ENCODE measurements at regions not wholly inside any gene's neighbourhood (a gene's known extent, or its start where the extent isn't known, plus 50 kb on each side); places are given as distances from the start of the nearest gene placed in this dataset.

GRCh38 chr13:74978591-74978990 is 503.4 kb downstream of the TBC1D4 start:
- FAIRE-seq = no peak
- no peak for DNase-seq (ENCODE audit: extremely low spot score, insufficient read length, low read depth)

- FAIRE-seq = no peak
- DNase-seq (ENCODE audit: extremely low spot score, insufficient read length, low read depth) = no peak
Observed at GRCh38 chr13:74977498-74977897, 504.5 kb downstream of the TBC1D4 start.

DNA sequence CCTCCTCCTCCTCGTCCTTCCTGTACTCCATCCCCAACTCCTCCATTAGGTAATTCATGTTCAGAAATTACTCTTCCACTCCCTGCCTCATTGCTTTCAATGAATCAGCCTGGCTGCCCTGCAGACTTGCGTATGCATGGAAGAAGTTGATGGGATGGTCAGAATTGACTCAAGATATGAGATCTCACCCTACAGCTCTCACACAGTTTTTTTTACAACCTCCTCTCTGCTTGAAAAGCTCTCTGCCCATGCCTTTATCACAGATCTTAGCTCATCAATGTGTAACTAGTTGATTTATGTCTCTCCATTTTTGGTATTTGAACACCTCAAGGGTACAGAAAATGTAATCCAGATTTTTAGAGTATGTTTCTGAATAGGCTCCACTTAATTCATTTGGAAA is 506.9 kb downstream of the TBC1D4 start:
- no peak for FAIRE-seq
- no peak for DNase-seq (ENCODE audit: extremely low spot score, insufficient read length, low read depth)

DNA sequence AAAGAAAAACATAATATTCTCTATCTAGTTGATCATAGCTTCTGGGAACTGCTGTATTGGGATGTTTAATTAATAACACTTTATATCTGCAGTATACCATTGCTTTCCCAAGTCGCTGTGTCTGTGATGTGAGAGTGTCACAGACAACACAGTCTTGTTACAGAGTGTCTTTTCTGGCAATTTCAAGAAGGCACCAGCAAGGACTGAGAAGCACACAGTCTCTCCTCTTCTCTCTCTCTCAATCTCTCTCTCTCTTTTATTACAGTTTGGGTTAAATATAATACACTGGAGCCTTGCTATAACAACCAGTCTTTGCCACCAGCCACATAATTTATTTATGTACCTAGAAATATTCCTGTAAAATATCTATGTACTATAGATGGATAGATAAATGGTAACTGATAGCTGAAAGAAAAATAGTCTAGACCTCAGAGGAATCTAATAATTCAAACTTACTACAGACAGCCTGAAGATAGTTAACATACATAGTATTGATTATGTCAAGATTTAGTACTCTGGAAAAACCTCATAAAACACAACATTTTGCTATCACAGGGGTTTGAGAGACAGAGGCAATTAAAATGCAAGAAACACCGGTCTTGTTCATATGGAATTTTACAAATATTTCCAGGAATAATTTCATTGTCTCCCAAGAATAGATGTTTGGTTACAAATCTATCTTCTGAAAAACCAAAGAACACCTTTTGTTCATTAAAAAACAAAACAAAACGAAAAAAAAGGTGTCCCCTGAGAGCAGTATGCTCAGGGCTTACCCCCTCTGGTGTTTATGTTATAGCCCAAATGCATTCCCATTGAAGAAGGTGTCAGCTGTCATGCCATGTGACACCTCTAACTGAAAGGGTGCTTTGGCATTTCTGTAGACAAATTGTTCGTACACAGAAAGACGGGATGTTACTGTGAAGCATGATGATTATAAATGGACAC is 507.8 kb downstream of the TBC1D4 start:
- no peak for DNase-seq (ENCODE audit: extremely low spot score, insufficient read length, low read depth)
- FAIRE-seq = no peak

GRCh38 chr13:74969419-74969818 is 512.5 kb downstream of the TBC1D4 start:
- FAIRE-seq = no peak
- DNase-seq (ENCODE audit: extremely low spot score, insufficient read length, low read depth) = no peak

DNA sequence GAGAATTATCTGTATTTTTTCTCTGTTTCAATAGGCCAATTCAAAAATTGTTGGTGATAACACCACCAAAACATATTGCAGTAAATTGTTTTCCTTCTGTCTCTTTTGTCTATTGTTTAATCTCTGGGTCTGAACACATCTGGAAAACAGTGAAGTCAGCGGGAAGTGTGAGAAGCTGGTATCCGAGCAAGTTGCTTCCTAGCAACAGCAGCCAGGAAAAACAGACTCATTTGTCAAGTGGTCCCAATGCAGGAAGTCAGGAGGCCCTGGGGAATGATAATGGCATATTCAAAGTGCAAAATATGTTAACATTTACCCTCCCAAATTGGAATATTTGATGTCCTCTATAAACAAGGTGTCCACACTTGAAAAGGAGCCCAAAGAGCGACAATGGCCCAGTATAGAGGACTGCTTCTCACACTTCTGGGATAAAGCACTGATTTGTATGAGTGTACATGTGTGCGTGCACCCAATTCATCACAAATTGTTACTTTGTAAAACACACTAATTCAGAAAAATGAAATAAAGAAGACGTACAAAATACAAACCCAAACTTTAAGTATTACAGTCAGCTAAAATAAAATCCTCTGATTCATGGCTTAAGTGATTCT is 515.0 kb downstream of the TBC1D4 start:
- FAIRE-seq = no peak
- DNase-seq (ENCODE audit: extremely low spot score, insufficient read length, low read depth) = no peak

GRCh38 chr13:74966275-74966674 is 515.7 kb downstream of the TBC1D4 start:
- DNase-seq (ENCODE audit: extremely low spot score, insufficient read length, low read depth) = no peak
- no peak for FAIRE-seq

DNA sequence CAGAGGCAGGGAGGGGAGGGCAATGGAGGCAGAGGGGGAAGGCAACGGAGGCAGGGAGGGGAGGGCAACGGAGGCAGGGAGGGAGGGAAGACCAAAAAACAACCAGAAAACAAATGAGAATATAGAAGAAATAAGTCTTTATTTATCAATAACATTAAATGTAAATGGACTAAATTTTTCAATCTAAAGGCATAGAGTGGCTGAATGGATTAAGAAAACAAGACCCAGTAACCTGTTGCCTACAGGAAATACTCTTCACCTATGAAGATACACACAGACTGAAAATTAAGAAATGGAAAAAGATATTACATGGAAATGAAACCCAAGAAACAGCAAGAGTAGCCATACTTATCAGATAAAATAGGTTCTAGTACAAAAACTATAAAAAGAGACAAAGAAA is 536.3 kb downstream of the TBC1D4 start:
- FAIRE-seq (no peak), DNase-seq (ENCODE audit: extremely low spot score, insufficient read length, low read depth) (no peak)

DNA sequence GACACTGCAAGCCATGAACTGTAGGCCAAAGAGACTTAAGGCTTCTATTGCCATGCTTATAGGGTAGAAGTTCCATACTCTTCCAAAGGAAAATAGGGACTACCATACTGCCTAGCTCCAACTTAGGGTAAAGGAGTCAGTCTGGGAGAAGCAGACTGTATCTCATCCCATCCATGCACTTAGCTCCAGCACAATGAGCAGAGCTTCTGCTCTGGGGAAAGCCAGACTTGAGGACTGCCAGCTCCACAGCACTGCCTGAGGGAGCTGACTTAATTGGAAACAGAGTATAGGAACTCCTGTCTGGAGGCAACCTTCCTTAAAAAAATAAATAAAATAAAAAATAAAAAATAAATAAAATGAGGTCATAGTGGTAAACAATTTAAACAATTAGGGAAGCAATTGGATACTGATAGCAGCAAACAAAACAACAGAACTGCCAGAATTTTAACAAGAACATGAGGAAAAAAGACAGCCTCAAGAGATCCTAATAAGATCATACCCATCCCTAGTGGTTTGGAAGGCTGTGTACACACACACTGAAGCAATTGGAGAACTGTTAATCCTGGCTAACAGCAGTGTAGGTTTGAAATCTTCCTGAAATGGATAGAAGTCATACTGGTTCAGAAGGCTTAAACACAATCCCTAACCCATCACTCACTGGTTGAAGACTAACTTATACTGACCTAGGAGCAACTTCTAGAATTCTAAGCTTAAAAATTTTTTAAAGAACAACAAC is 550.1 kb downstream of the TBC1D4 start:
- DNase-seq (ENCODE audit: extremely low spot score, insufficient read length, low read depth) = no peak
- no peak for FAIRE-seq

GRCh38 chr13:74930402-74931165 is 551.4 kb downstream of the TBC1D4 start:
- FAIRE-seq (no peak), DNase-seq (ENCODE audit: extremely low spot score, insufficient read length, low read depth) (no peak)

DNA sequence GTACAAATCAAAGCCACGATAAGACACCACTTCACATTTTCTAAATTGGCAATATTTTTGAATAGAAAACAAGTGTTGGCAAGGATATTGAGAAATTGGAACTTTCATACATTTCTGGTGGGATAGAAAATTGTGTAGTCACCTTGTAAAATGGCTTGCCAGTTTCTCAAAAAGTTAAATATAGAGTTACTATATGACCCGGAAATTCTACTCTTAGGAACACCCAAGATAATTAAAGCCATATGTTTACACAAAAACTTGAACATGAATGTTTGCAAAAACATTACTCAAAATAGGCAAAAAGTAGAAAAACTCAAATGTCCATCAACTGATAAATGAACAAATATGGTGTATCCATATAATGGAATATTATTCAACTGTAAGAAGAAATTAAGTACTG is 552.5 kb downstream of the TBC1D4 start:
- FAIRE-seq = no peak
- no peak for DNase-seq (ENCODE audit: extremely low spot score, insufficient read length, low read depth)

GRCh38 chr13:74927823-74928222 is 554.1 kb downstream of the TBC1D4 start:
- DNase-seq (ENCODE audit: extremely low spot score, insufficient read length, low read depth) (no peak), FAIRE-seq (no peak)

DNA sequence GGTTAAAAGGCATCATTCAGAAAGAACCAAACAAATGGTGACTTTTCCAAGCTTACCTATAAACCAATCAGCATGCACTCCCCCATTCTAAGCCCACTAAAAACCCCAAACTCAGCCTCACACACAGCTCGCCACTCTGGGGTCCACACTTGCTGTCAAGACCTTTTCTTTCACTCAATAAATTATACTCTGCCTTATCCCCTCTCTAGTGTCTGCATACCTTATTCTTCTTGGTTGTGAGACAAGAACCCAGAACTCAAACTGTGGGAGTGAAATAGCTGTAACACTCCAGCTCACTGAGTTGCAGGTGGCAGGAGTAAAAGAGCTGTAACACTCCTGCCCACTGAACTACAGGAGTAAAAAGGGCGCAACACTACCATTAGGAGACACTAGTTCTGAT is 559.0 kb downstream of the TBC1D4 start:
- DNase-seq (ENCODE audit: extremely low spot score, insufficient read length, low read depth) = no peak
- FAIRE-seq = no peak

DNA sequence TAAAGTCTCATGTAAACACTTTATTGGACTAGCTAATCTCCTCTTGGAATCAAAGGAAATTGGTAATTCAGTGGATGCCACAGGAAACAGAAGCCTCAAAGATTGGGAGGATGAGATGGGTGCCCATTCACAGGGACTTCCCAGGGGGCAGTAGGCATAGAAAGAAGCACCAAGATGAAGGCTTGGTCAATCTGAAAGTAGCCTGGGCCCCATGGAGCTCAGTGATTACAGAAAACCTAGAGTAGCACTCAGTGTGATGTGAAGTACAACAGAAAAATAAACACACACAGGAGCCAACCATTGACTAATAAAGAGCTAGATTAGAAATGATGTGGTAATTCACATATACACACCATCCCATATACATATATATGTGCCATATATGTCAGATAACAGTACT is 560.6 kb downstream of the TBC1D4 start:
- DNase-seq (ENCODE audit: extremely low spot score, insufficient read length, low read depth) (no peak), FAIRE-seq (no peak)

- DNase-seq (ENCODE audit: extremely low spot score, insufficient read length, low read depth) = no peak
- FAIRE-seq = no peak
Observed at GRCh38 chr13:74920920-74921319, 561.0 kb downstream of the TBC1D4 start.

GRCh38 chr13:74920361-74920760 is 561.6 kb downstream of the TBC1D4 start:
- DNase-seq (ENCODE audit: extremely low spot score, insufficient read length, low read depth) (no peak), FAIRE-seq (no peak)

GRCh38 chr13:74919914-74920313 is 562.1 kb downstream of the TBC1D4 start:
- FAIRE-seq (no peak), DNase-seq (ENCODE audit: extremely low spot score, insufficient read length, low read depth) (no peak)

- DNase-seq (ENCODE audit: extremely low spot score, insufficient read length, low read depth) (no peak), FAIRE-seq (no peak)
Observed at GRCh38 chr13:74912898-74913297, 569.1 kb downstream of the TBC1D4 start.

GRCh38 chr13:74910415-74910814 is 571.6 kb downstream of the TBC1D4 start:
- DNase-seq (ENCODE audit: extremely low spot score, insufficient read length, low read depth) (no peak), FAIRE-seq (no peak)

DNA sequence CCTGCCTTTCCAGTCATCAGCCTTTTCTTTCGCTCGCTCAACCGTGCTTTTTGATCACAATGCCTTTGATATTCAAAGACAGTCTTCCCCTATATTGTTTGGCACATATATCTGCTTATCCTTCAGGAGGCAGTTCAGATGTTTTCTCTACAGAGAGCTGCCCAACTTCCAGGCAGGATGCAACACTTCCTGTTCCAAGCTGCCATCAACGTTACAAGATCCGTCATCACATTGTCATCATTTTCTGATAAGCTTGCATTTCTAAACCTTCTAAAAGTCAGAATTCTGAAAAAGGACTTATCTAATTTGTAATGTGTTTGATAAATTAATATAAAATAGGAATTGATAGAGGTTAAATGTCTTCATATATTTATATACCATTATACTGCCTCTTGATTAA is 574.2 kb downstream of the TBC1D4 start:
- no peak for FAIRE-seq

More for the DNA sequence above, 574.2 kb downstream of the TBC1D4 start:
- no peak for DNase-seq (ENCODE audit: extremely low spot score, insufficient read length, low read depth)
